H1 (cell line): ENCODE measurements at regions not wholly inside any gene's neighbourhood (a gene's known extent, or its start where the extent isn't known, plus 50 kb on each side); places are given as distances from the start of the nearest gene placed in this dataset.

ENCODE experiments used
- ATF2 ChIP-seq: IDR thresholded peaks from 2 replicates; pipeline ENCODE4 v1.6.1; 2012; ENCODE audit warnings: low read length, inconsistent platforms
- BACH1 ChIP-seq: IDR thresholded peaks from 2 replicates; pipeline ENCODE4 v1.6.1; 2012; ENCODE audit warnings: low read length, improper control_type of control experiment
- EP300 ChIP-seq, 2 experiments: IDR thresholded peaks; 1 replicate in 1 of 2; 2 replicates in 1 of 2; pipeline ENCODE4 v1.6.1; 2011 to 2012; ENCODE audit warnings: low read depth in 2 of 2, low read length in 2 of 2, mild to moderate bottlenecking in 2 of 2, borderline replicate concordance in 1 of 2, inconsistent platforms in 1 of 2, moderate library complexity in 1 of 2
- SIN3A ChIP-seq, 2 experiments: IDR thresholded peaks in 1 of 2; conservative IDR thresholded peaks in 1 of 2; 2 replicates each; pipeline ENCODE4 v1.6.1; 2011 to 2012; ENCODE audit warnings: low read length in 2 of 2, improper control_type of control experiment in 1 of 2, low read depth in 1 of 2, mild to moderate bottlenecking in 1 of 2
- SUZ12 ChIP-seq: fragments of 200-600 bp; sonication (generic); IDR thresholded peaks from 2 replicates; pipeline ENCODE4 v1.6.1; 2012; ENCODE audit warnings: mild to moderate bottlenecking, inconsistent platforms, low read length, moderate library complexity, mixed read lengths
- TCF12 ChIP-seq: IDR thresholded peaks from 2 replicates; pipeline ENCODE4 v1.6.1; 2011; ENCODE audit warnings: low read depth, mild to moderate bottlenecking, low read length

DNA sequence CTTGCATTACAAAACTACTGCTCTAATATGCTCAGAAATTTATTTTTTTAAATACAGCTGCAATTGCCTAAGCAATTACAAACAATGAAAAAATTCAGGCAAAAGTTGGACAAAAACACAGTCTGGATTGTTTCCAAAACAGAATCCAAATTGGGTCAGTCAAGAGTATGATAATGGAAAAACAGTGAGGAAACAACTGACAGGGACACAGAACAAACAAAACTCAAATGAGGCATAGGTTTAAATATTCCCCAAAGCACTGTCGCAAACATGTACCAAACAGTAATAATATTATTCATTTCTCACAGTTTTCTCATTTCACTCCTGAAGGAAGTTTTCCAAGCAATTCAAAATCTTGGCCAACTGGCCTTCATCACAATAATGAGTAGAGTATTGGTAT is 386.6 kb downstream of the CENPC start (continued):
- TF ChIP-seq TCF12 (no peak), ATF2 (no peak), SUZ12 (no peak), BACH1 (no peak), EP300 (IDR thresholded peaks at IDR 0.05; ENCODE audit: borderline replicate concordance in 1 of 2, low read depth in 2 of 2, low read length in 2 of 2) (no peak), SIN3A (conservative IDR thresholded peaks at IDR 0.05 in 1 of 2, IDR thresholded peaks at IDR 0.05 in 1 of 2; ENCODE audit: low read depth in 1 of 2, low read length in 2 of 2) (no peak)
